CD14-positive monocyte (primary cell): ENCODE measurements at regions not wholly inside any gene's neighbourhood (a gene's known extent, or its start where the extent isn't known, plus 50 kb on each side); places are given as distances from the start of the nearest gene placed in this dataset.

Experiments used
- DNase-seq, 3 donors: peaks; one replicate each; pipeline ENCODE4 v3.0.0-alpha.2; 2011 to 2022
- H2AFZ ChIP-seq: 2 replicates; pipeline ENCODE4 v1.6.0; 2012; ENCODE audit warnings: mild to moderate bottlenecking, low read depth, low read length, inconsistent platforms; ENCODE audit not compliant: insufficient read depth, poor library complexity, severe bottlenecking
- H3K27ac ChIP-seq, 2 donors: 1 replicate in 1 of 2; 2 replicates in 1 of 2; pipeline ENCODE4 v1.5.1; 2012 to 2013; ENCODE audit warnings: low read length in 2 of 2, control low read depth in 1 of 2, inconsistent platforms in 1 of 2, low read depth in 1 of 2, mild to moderate bottlenecking in 1 of 2
- H3K27me3 ChIP-seq, 2 donors: one replicate each; pipeline versions ENCODE4 v1.6.0 to v1.6.1; 2011 to 2013; ENCODE audit warnings: low read length in 2 of 2; ENCODE audit not compliant: control insufficient read depth in 2 of 2, insufficient read depth in 2 of 2
- H3K36me3 ChIP-seq, 2 donors: replicated peaks in 1 of 2; 1 replicate in 1 of 2; 2 replicates in 1 of 2; pipeline versions ENCODE4 v1.5.1 to v1.6.1; 2012 to 2013; ENCODE audit warnings: low read length in 2 of 2, control low read depth in 1 of 2, inconsistent platforms in 1 of 2, mild to moderate bottlenecking in 1 of 2; ENCODE audit not compliant: insufficient read depth in 2 of 2, control insufficient read depth in 1 of 2
- H3K4me1 ChIP-seq, 2 donors: 1 replicate in 1 of 2; 2 replicates in 1 of 2; pipeline versions ENCODE4 v1.5.1 to v1.6.1; 2012 to 2013; ENCODE audit warnings: low read length in 2 of 2, control low read depth in 1 of 2, inconsistent platforms in 1 of 2, mild to moderate bottlenecking in 1 of 2, moderate library complexity in 1 of 2; ENCODE audit not compliant: insufficient read depth in 2 of 2, control insufficient read depth in 1 of 2
- H3K4me2 ChIP-seq: replicated peaks from 2 replicates; pipeline ENCODE3; 2012; ENCODE audit warnings: low read length, moderate library complexity, mild to moderate bottlenecking; ENCODE audit not compliant: poor library complexity, severe bottlenecking; ENCODE audit errors: extremely low read depth
- H3K4me3 ChIP-seq, 3 experiments: fragments of 200-600 bp in 1 of 3; sonication (generic) in 1 of 3; replicated peaks in 1 of 3; 1 replicate in 2 of 3; 2 replicates in 1 of 3; pipeline ENCODE4 v1.5.1; 2011 to 2013; ENCODE audit warnings: low read length in 3 of 3, mild to moderate bottlenecking in 3 of 3, control low read depth in 2 of 3, low read depth in 2 of 3, inconsistent platforms in 1 of 3, moderate library complexity in 1 of 3
- H3K79me2 ChIP-seq: 2 replicates; pipeline ENCODE4 v1.6.0; 2012; ENCODE audit warnings: mild to moderate bottlenecking, control low read depth, inconsistent platforms, low read length, moderate library complexity; ENCODE audit not compliant: insufficient read depth
- H3K9ac ChIP-seq: 2 replicates; pipeline ENCODE4 v1.6.0; 2017; ENCODE audit warnings: low read length, mild to moderate bottlenecking; ENCODE audit not compliant: insufficient read depth, poor library complexity, severe bottlenecking
- H3K9me3 ChIP-seq, 2 donors: replicated peaks in 1 of 2; 1 replicate in 1 of 2; 2 replicates in 1 of 2; pipeline versions ENCODE4 v1.5.1 to v1.6.1; 2012 to 2013; ENCODE audit warnings: low read length in 2 of 2, control low read depth in 1 of 2; ENCODE audit not compliant: control insufficient read depth in 1 of 2, insufficient read depth in 1 of 2
- H4K20me1 ChIP-seq: 2 replicates; pipeline ENCODE4 v1.6.0; 2012; ENCODE audit warnings: mild to moderate bottlenecking, low read length, control low read depth, moderate library complexity; ENCODE audit not compliant: insufficient read depth
- H3K27ac Mint-ChIP-seq, 7 donors: one replicate each; pipeline ENCODE4 v1.8.0; 2020; ENCODE audit warnings: mild to moderate bottlenecking in 7 of 7, mixed read lengths in 7 of 7, moderate library complexity in 6 of 7, inconsistent platforms in 2 of 7
- H3K27me3 Mint-ChIP-seq, 3 donors: one replicate each; pipeline ENCODE4 v1.8.0; 2021 to 2022; ENCODE audit warnings: low read depth in 3 of 3, mild to moderate bottlenecking in 3 of 3, mixed read lengths in 3 of 3, moderate library complexity in 3 of 3, inconsistent platforms in 1 of 3
- H3K36me3 Mint-ChIP-seq, 2 donors: one replicate each; pipeline ENCODE4 v1.8.0; 2020; ENCODE audit warnings: mixed read lengths in 2 of 2, inconsistent platforms in 1 of 2, mild to moderate bottlenecking in 1 of 2
- H3K4me1 Mint-ChIP-seq: one replicate; pipeline ENCODE4 v1.8.0; 2020; ENCODE audit warnings: mild to moderate bottlenecking, mixed read lengths
- H3K4me3 Mint-ChIP-seq, 2 donors: one replicate each; pipeline ENCODE4 v1.8.0; 2020; ENCODE audit warnings: mild to moderate bottlenecking in 2 of 2, mixed read lengths in 2 of 2, moderate library complexity in 1 of 2
- H3K9me3 Mint-ChIP-seq, 7 donors: one replicate each; pipeline ENCODE4 v1.8.0; 2020 to 2022; ENCODE audit warnings: mixed read lengths in 7 of 7, mild to moderate bottlenecking in 6 of 7, moderate library complexity in 6 of 7, inconsistent platforms in 2 of 7
- CTCF ChIP-seq: fragments of 200-600 bp; IDR thresholded peaks from one replicate; pipeline ENCODE4 v1.8.0; 2022; ENCODE audit warnings: antibody characterized with exemption, mild to moderate bottlenecking
- WGBS: methylation state at CpG from one replicate; pipeline ENCODE4 v1.1.5; 2013; ENCODE audit warnings: missing lambda C conversion rate; ENCODE audit not compliant: insufficient coverage; 5-methylcytosine and 5-hydroxymethylcytosine counted together
- intact Hi-C, 2 donors: fragments of 100-400 bp; cut with micrococcal nuclease; formaldehyde crosslinking; loops; one replicate each; pipeline versions ENCODE4 v1.15.0 to v1.15.1; 2023

GRCh38 chr1:115189814-115190539 is 100.7 kb upstream of the TSPAN2 start:
- H3K4me3 ChIP-seq = no peak overlapping the region
- no CpG with 5 or more reads among the region's 5 CpGs for WGBS
- DNase-seq = no peak
- peaks cover 0 to 2% (median 0%) of the 10 kb centered on the region in 7 donors for H3K9me3 Mint-ChIP-seq
- no peak overlapping the region for H3K27ac ChIP-seq
- H3K36me3 ChIP-seq = no peaks in the 10 kb centered on the region
- no peak overlapping the region for H3K9ac ChIP-seq
- H3K27ac Mint-ChIP-seq = no peak overlapping the region
- no peak for TF ChIP-seq CTCF
- H4K20me1 ChIP-seq = no peaks in the 10 kb centered on the region
- H3K9me3 ChIP-seq = no peaks in the 10 kb centered on the region
- intact Hi-C loops = no loop called here
- no peaks in the 10 kb centered on the region for H3K79me2 ChIP-seq
- H3K4me1 ChIP-seq = no peaks in the 10 kb centered on the region
- no peaks in the 10 kb centered on the region for H3K27me3 ChIP-seq
- no peak overlapping the region for H3K4me3 Mint-ChIP-seq
- peaks cover 1% of the 10 kb centered on the region for H3K4me1 Mint-ChIP-seq
- H3K27me3 Mint-ChIP-seq = peaks cover 0 to 5% (median 3%) of the 10 kb centered on the region in 3 donors
- no peaks in the 10 kb centered on the region for H3K36me3 Mint-ChIP-seq
- no peak overlapping the region for H3K4me2 ChIP-seq
- H2AFZ ChIP-seq = no peak overlapping the region

- H3K36me3 Mint-ChIP-seq = no peaks in the 10 kb centered on the region
- no peak for DNase-seq
- 90% methylated on average over 3 of the region's 4 CpGs for WGBS
- intact Hi-C loops = no loop called here
- no peaks in the 10 kb centered on the region for H3K36me3 ChIP-seq
- no peak for TF ChIP-seq CTCF
- H3K4me1 Mint-ChIP-seq = peaks cover 2% of the 10 kb centered on the region
- H2AFZ ChIP-seq = no peak overlapping the region
- H4K20me1 ChIP-seq = no peaks in the 10 kb centered on the region
- no peaks in the 10 kb centered on the region for H3K4me1 ChIP-seq
- no peaks in the 10 kb centered on the region for H3K79me2 ChIP-seq
- no peak overlapping the region for H3K4me2 ChIP-seq
- H3K27ac ChIP-seq = no peak overlapping the region
- no peaks in the 10 kb centered on the region for H3K9me3 ChIP-seq
- no peak overlapping the region for H3K27ac Mint-ChIP-seq
- no peak overlapping the region for H3K4me3 Mint-ChIP-seq
- H3K27me3 Mint-ChIP-seq = peaks cover 0 to 2% (median 1%) of the 10 kb centered on the region in 3 donors
- H3K27me3 ChIP-seq = no peaks in the 10 kb centered on the region
- H3K4me3 ChIP-seq = no peak overlapping the region
- peaks cover 0 to 2% (median 0%) of the 10 kb centered on the region in 7 donors for H3K9me3 Mint-ChIP-seq
- H3K9ac ChIP-seq = no peak overlapping the region
Measured at GRCh38 chr1:115188680-115189395, 99.5 kb upstream of the TSPAN2 start.
